ENCODE measurements at regions not wholly inside any gene's neighbourhood (a gene's known extent, or its start where the extent isn't known, plus 50 kb on each side); places are given as distances from the start of the nearest gene placed in this dataset.

GRCh38 chr6:157772820-157773219, 50.2 kb upstream of the SNX9 start:
- H3K9ac ChIP-seq (ENCODE audit: low read depth in 1 of 2, low read length in 2 of 2), result no peak overlapping the region
- H3K27me3 ChIP-seq (ENCODE audit: control insufficient read depth in 2 of 2, insufficient read depth in 2 of 2, low read length in 2 of 2), result no peaks in the 10 kb centered on the region
- no peaks in the 10 kb centered on the region for H3K36me3 ChIP-seq (ENCODE audit: control insufficient read depth in 2 of 2, insufficient read depth in 2 of 2, low read length in 2 of 2)
- H3K4me3 ChIP-seq (ENCODE audit: low read length in 2 of 2), result no peak overlapping the region
- peaks cover 0 to 1% of the 10 kb centered on the region in 2 donors for H3K4me1 ChIP-seq (ENCODE audit: control insufficient read depth in 2 of 2, insufficient read depth in 2 of 2, low read length in 2 of 2)
- H3K9me3 ChIP-seq (ENCODE audit: control insufficient read depth in 2 of 2, low read length in 2 of 2), result no peaks in the 10 kb centered on the region
- no peak overlapping the region for H3K27ac ChIP-seq (ENCODE audit: low read depth in 2 of 2, low read length in 2 of 2)

All from mucosa of rectum (tissue), 2 donors.